GM12878 (cell line): ENCODE measurements at regions not wholly inside any gene's neighbourhood (a gene's known extent, or its start where the extent isn't known, plus 50 kb on each side); places are given as distances from the start of the nearest gene placed in this dataset.

Experiments used
- ATAC-seq: fragments of 200-7000 bp; cut with Tn5 transposase; 3 replicates; pipeline ENCODE4 v1.9.1; 2020; ENCODE audit warnings: mild to moderate bottlenecking, moderate library complexity
- BruUV-seq: library from RNA; stranded (reverse); fragments of 400-500 nt; replicated peaks from 2 replicates; lab custom pipeline; 2021; lab: Mats Ljungman, UMichigan
- CTCF ChIA-PET: fragments of 300-600 bp; sonication (Branson Sonifier 250); formaldehyde crosslinking; extraction: SDS; loops from one replicate; lab custom pipeline; 2021; ENCODE audit warnings: inconsistent platforms; lab: Yijun Ruan, JAX
- POLR2A ChIA-PET: fragments of 350-600 bp; formaldehyde crosslinking; extraction: SDS; loops from one replicate; lab custom pipeline; 2021; ENCODE audit warnings: inconsistent platforms; lab: Charles Lee
- RAD21 ChIA-PET: fragments of 300-600 bp; sonication (Branson Sonifier 250); formaldehyde crosslinking; loops from one replicate; lab custom pipeline; 2023; ENCODE audit warnings: antibody characterized with exemption; ENCODE audit not compliant: unreplicated experiment; lab: Charles Lee
- SMC1A ChIA-PET: fragments of 300-600 bp; sonication (Branson Sonifier 250); formaldehyde crosslinking; loops from one replicate; lab custom pipeline; 2023; ENCODE audit not compliant: unreplicated experiment, uncharacterized antibody; lab: Charles Lee
- DNase-seq: peaks from one replicate; pipeline ENCODE4 v3.0.0-alpha.2; 2011; ENCODE audit warnings: low read depth, low spot score
- FAIRE-seq: peaks from 3 replicates; lab custom pipeline; 2011; peaks lifted over from hg19 to GRCh38; lab: Jason Lieb, UNC
- H2AFZ ChIP-seq: 2 replicates; pipeline ENCODE4 v1.6.0; 2011; ENCODE audit warnings: low read depth, low read length, control low read depth; ENCODE audit not compliant: control insufficient read depth
- H3K27ac ChIP-seq: 2 replicates; pipeline ENCODE4 v1.5.1; 2011; ENCODE audit warnings: control low read depth; ENCODE audit not compliant: control insufficient read depth, insufficient read depth
- H3K27me3 ChIP-seq, 2 experiments: replicated peaks in 1 of 2; 2 replicates each; pipeline versions ENCODE4 v1.6.0 to v1.6.1; 2011; ENCODE audit warnings: low read length in 1 of 2; ENCODE audit not compliant: control insufficient read depth in 2 of 2, insufficient read depth in 2 of 2
- H3K36me3 ChIP-seq, 2 experiments: 2 replicates each; pipeline ENCODE4 v1.5.1; 2011; ENCODE audit warnings: low read length in 1 of 2; ENCODE audit not compliant: control insufficient read depth in 2 of 2, insufficient read depth in 2 of 2
- H3K4me1 ChIP-seq: 2 replicates; pipeline ENCODE4 v1.6.1; 2011; ENCODE audit warnings: mild to moderate bottlenecking, low read length, moderate library complexity, mixed read lengths; ENCODE audit not compliant: control insufficient read depth, insufficient read depth
- H3K4me2 ChIP-seq: 2 replicates; pipeline ENCODE4 v1.6.0; 2011; ENCODE audit warnings: control low read depth; ENCODE audit not compliant: control insufficient read depth, insufficient read depth
- H3K4me3 ChIP-seq: fragments of 200-600 bp; sonication (generic); 2 replicates; pipeline ENCODE4 v1.5.1; 2016
- H3K79me2 ChIP-seq: 2 replicates; pipeline ENCODE4 v1.6.0; 2011; ENCODE audit warnings: low read length; ENCODE audit not compliant: control insufficient read depth, insufficient read depth
- H3K9ac ChIP-seq: 2 replicates; pipeline ENCODE4 v1.8.0; 2011; ENCODE audit warnings: low read length, control low read depth, mixed read lengths; ENCODE audit not compliant: control insufficient read depth, insufficient read depth
- H3K9me3 ChIP-seq: replicated peaks from 3 replicates; pipeline ENCODE4 v1.5.1; 2011; ENCODE audit warnings: mild to moderate bottlenecking, low read length; ENCODE audit not compliant: control insufficient read depth, insufficient read depth
- H4K20me1 ChIP-seq: 2 replicates; pipeline ENCODE4 v1.6.0; 2011; ENCODE audit not compliant: control insufficient read depth, insufficient read depth
- BMI1 ChIP-seq: fragments of 450-650 bp; IDR thresholded peaks from 2 replicates; pipeline ENCODE4 v1.6.1; 2016; ENCODE audit warnings: mild to moderate bottlenecking, moderate library complexity, borderline replicate concordance
- CHD1 ChIP-seq: IDR thresholded peaks from 2 replicates; pipeline ENCODE4 v1.6.1; 2012; ENCODE audit warnings: low read depth, low read length, improper control_type of control experiment
- E2F4 ChIP-seq: IDR thresholded peaks from 2 replicates; pipeline ENCODE4 v1.6.1; 2012; ENCODE audit warnings: low read depth, low read length, improper control_type of control experiment
- ESRRA ChIP-seq: IDR thresholded peaks from 2 replicates; pipeline ENCODE4 v1.6.1; 2012; ENCODE audit warnings: mild to moderate bottlenecking, low read length, improper control_type of control experiment
- ETV6 ChIP-seq, 2 experiments: fragments of 450-650 bp in 1 of 2; IDR thresholded peaks in 1 of 2; conservative IDR thresholded peaks in 1 of 2; 2 replicates each; pipeline ENCODE4 v1.6.1; 2014; ENCODE audit warnings: antibody characterized with exemption in 1 of 2, borderline replicate concordance in 1 of 2, low read depth in 1 of 2, mild to moderate bottlenecking in 1 of 2, moderate library complexity in 1 of 2
- GABPA ChIP-seq: IDR thresholded peaks from 2 replicates; pipeline ENCODE4 v1.6.1; 2014; ENCODE audit warnings: antibody characterized with exemption, low read depth, mild to moderate bottlenecking, inconsistent platforms
- HDGF ChIP-seq: fragments of 450-650 bp; IDR thresholded peaks from 2 replicates; pipeline ENCODE4 v1.6.1; 2016; ENCODE audit warnings: antibody characterized with exemption
- IKZF2 ChIP-seq, 2 experiments: fragments of 450-650 bp; IDR thresholded peaks; 2 replicates each; pipeline ENCODE4 v1.6.1; 2017; ENCODE audit warnings: mild to moderate bottlenecking in 2 of 2, moderate library complexity in 2 of 2
- JUND ChIP-seq: IDR thresholded peaks from 2 replicates; pipeline ENCODE4 v1.6.1; 2012; ENCODE audit warnings: low read depth, mild to moderate bottlenecking, low read length, improper control_type of control experiment, moderate library complexity
- NBN ChIP-seq: fragments of 450-650 bp; IDR thresholded peaks from 2 replicates; pipeline ENCODE4 v1.6.1; 2016
- PAX5 ChIP-seq: IDR thresholded peaks from 2 replicates; pipeline ENCODE4 v1.6.1; 2011; ENCODE audit warnings: low read depth, low read length, borderline replicate concordance
- POLR2AphosphoS5 ChIP-seq: IDR thresholded peaks from 2 replicates; pipeline ENCODE4 v1.6.1; 2011; ENCODE audit warnings: mild to moderate bottlenecking, low read length, inconsistent platforms
- RBBP5 ChIP-seq: fragments of 200-600 bp; sonication (generic); conservative IDR thresholded peaks from 2 replicates; pipeline ENCODE4 v1.6.1; 2016
- TAF1 ChIP-seq: IDR thresholded peaks from 2 replicates; pipeline ENCODE4 v1.6.1; 2011; ENCODE audit warnings: mild to moderate bottlenecking, low read depth, low read length, borderline replicate concordance
- USF1 ChIP-seq: IDR thresholded peaks from 2 replicates; pipeline ENCODE4 v1.6.1; 2011; ENCODE audit warnings: borderline replicate concordance, low read depth, mild to moderate bottlenecking, moderate library complexity, mixed read lengths, low read length; ENCODE audit not compliant: insufficient read depth; ENCODE audit errors: extremely low read length
- ZBTB40 ChIP-seq: fragments of 450-650 bp; IDR thresholded peaks from 2 replicates; pipeline ENCODE4 v1.6.1; 2016; ENCODE audit warnings: mild to moderate bottlenecking, moderate library complexity, borderline replicate concordance
- WGBS: methylation state at CpG from one replicate; pipeline ENCODE4 v1.1.6; 2016; ENCODE audit warnings: low lambda C conversion rate; ENCODE audit not compliant: insufficient replicate concordance, insufficient coverage; ENCODE audit errors: missing lambda C conversion rate; 5-methylcytosine and 5-hydroxymethylcytosine counted together
- in situ Hi-C: fragments of 300-500 bp; cut with MboI; formaldehyde crosslinking; loops from 9 replicates; pipeline ENCODE4 v1.14.3; 2018; ENCODE audit warnings: mixed read lengths
- intact Hi-C: fragments of 100-400 bp; cut with micrococcal nuclease; formaldehyde crosslinking; loops from one replicate; pipeline ENCODE4 v1.14.2; 2022; ENCODE audit not compliant: unreplicated experiment

- Histone ChIP-seq H3K79me2 (no peaks in the 10 kb centered on the region), H3K4me1 (no peaks in the 10 kb centered on the region), H3K9ac (no peak overlapping the region), H4K20me1 (no peaks in the 10 kb centered on the region), H3K36me3 (no peaks in the 10 kb centered on the region), H3K4me2 (no peak overlapping the region), H2AFZ (no peak overlapping the region), H3K4me3 (no peak overlapping the region), H3K27ac (no peak overlapping the region), H3K9me3 (no peaks in the 10 kb centered on the region; the same call in 2 of the 3 replicates), H3K27me3 (no peaks in the 10 kb centered on the region; a peak in 1 of 4 replicates)
- FAIRE-seq: no peak
- ChIA-PET POLR2A (no interaction called here), SMC1A (interaction anchor here (1.4 kb wide), 1 partner anchor 13 kb away, joined by 4 read pairs; no protein-coding TSS in a partner anchor), CTCF (no interaction called here), RAD21 (no interaction called here)
- no TSS peak for BruUV-seq
- no peak for TF ChIP-seq NBN
- no peak for TF ChIP-seq CHD1
- TF ChIP-seq BMI1: no peak
- no peak for TF ChIP-seq E2F4
- TF ChIP-seq RBBP5: no peak
- no peak for TF ChIP-seq PAX5
- TF ChIP-seq ETV6 (conservative IDR thresholded peaks at IDR 0.05 in 1 of 2, IDR thresholded peaks at IDR 0.05 in 1 of 2; ENCODE audit: borderline replicate concordance in 1 of 2, low read depth in 1 of 2): no peak
- no peak for TF ChIP-seq HDGF
- TF ChIP-seq GABPA: no peak
- no peak for TF ChIP-seq TAF1
- TF ChIP-seq IKZF2 (IDR thresholded peaks at IDR 0.05): no peak
- TF ChIP-seq JUND: no peak
- TF ChIP-seq ESRRA: no peak
- no peak for TF ChIP-seq ZBTB40
- TF ChIP-seq USF1: no peak
- TF ChIP-seq POLR2AphosphoS5: no peak
- intact Hi-C loops: no loop called here
- no peak for DNase-seq
- 0% methylated on average over 3 of the region's 3 CpGs for WGBS
- in situ Hi-C loops: no loop called here
- no peak for ATAC-seq
Measured at GRCh38 chr9:106708475-106709146, 154.4 kb upstream of the ZNF462 start.
